Peyer's patch (tissue), 4 donors: ENCODE measurements at regions not wholly inside any gene's neighbourhood (a gene's known extent, or its start where the extent isn't known, plus 50 kb on each side); places are given as distances from the start of the nearest gene placed in this dataset.

Experiments used
- CTCF ChIP-seq, 6 experiments: fragments of 450-650 bp in 4 of 6; fragments of 200-600 bp in 2 of 6; sonication (generic) in 1 of 6; IDR thresholded peaks; one replicate each; pipeline ENCODE4 v1.5.1; 2017 to 2019; ENCODE audit warnings: antibody characterized with exemption in 6 of 6, mild to moderate bottlenecking in 3 of 6, moderate library complexity in 1 of 6
- POLR2A ChIP-seq, 2 donors: fragments of 450-650 bp; IDR thresholded peaks; one replicate each; pipeline ENCODE4 v1.5.1; 2017; ENCODE audit warnings: antibody characterized with exemption in 2 of 2, mild to moderate bottlenecking in 2 of 2, moderate library complexity in 2 of 2

GRCh38 chr12:91657032-91657431, 474.4 kb upstream of the DCN start:
- no peak for TF ChIP-seq CTCF (IDR thresholded peaks at IDR 0.05)
- TF ChIP-seq POLR2A (IDR thresholded peaks at IDR 0.05), result no peak
